SK-N-SH (cell line): ENCODE measurements at regions not wholly inside any gene's neighbourhood (a gene's known extent, or its start where the extent isn't known, plus 50 kb on each side); places are given as distances from the start of the nearest gene placed in this dataset.

Experiments used
- CTCF ChIA-PET: fragments of 300-600, 350-600 bp; formaldehyde crosslinking; extraction: SDS; loops from one replicate; lab custom pipeline; 2021; lab: Yijun Ruan, JAX
- POLR2A ChIA-PET: fragments of 350-600 bp; sonication (Branson Sonifier 250); formaldehyde crosslinking; extraction: SDS; loops from one replicate; lab custom pipeline; 2020; ENCODE audit warnings: antibody characterized with exemption, inconsistent platforms; lab: Yijun Ruan, JAX
- DNase-seq: peaks from one replicate; pipeline ENCODE4 v3.0.0; 2012
- H2AFZ ChIP-seq: fragments of 200-600 bp; sonication (generic); 2 replicates; pipeline ENCODE4 v1.8.1; 2016; ENCODE audit warnings: antibody characterized with exemption, mild to moderate bottlenecking, low read depth
- H3F3A ChIP-seq: fragments of 200-600 bp; sonication (generic); replicated peaks from 2 replicates; pipeline ENCODE3; 2016; ENCODE audit warnings: antibody characterized with exemption, mild to moderate bottlenecking; ENCODE audit not compliant: insufficient read depth
- H3K27ac ChIP-seq, 2 experiments: fragments of 200-500 bp in 1 of 2; fragments of 200-600 bp in 1 of 2; sonication (Bioruptor generic) in 1 of 2; sonication (generic), shearing (Covaris generic) in 1 of 2; 2 replicates each; pipeline versions ENCODE4 v1.5.1 to v1.6.1; 2014 to 2016; ENCODE audit warnings: low read depth in 2 of 2, inconsistent platforms in 1 of 2, low read length in 1 of 2, mild to moderate bottlenecking in 1 of 2, mixed read lengths in 1 of 2
- H3K27me3 ChIP-seq: fragments of 200-600 bp; sonication (generic), shearing (Covaris generic); 2 replicates; pipeline ENCODE4 v1.6.1; 2016; ENCODE audit warnings: mixed run types; ENCODE audit not compliant: insufficient read depth
- H3K36me3 ChIP-seq, 2 experiments: fragments of 200-500 bp in 1 of 2; fragments of 200-600 bp in 1 of 2; sonication (Bioruptor generic) in 1 of 2; sonication (generic) in 1 of 2; replicated peaks in 1 of 2; 2 replicates each; pipeline versions ENCODE3 to v1.5.1; 2014 to 2016; ENCODE audit warnings: low read length in 1 of 2, mild to moderate bottlenecking in 1 of 2; ENCODE audit not compliant: insufficient read depth in 2 of 2, control insufficient read depth in 1 of 2
- H3K4me1 ChIP-seq, 2 experiments: fragments of 200-500 bp in 1 of 2; fragments of 200-600 bp in 1 of 2; sonication (Bioruptor generic) in 1 of 2; sonication (generic), shearing (Covaris generic) in 1 of 2; 2 replicates each; pipeline versions ENCODE4 v1.5.1 to v1.6.1; 2014 to 2016; ENCODE audit warnings: low read depth in 1 of 2, low read length in 1 of 2, mixed run types in 1 of 2; ENCODE audit not compliant: insufficient read depth in 2 of 2, control insufficient read depth in 1 of 2
- H3K4me2 ChIP-seq: fragments of 200-600 bp; sonication (generic), shearing (Covaris generic); 2 replicates; pipeline ENCODE4 v1.6.1; 2017; ENCODE audit warnings: mixed run types
- H3K4me3 ChIP-seq, 2 experiments: fragments of 200-500 bp in 1 of 2; fragments of 200-600 bp in 1 of 2; sonication (Bioruptor generic) in 1 of 2; sonication (generic), shearing (Covaris generic) in 1 of 2; 2 replicates each; pipeline versions ENCODE4 v1.5.1 to v1.8.1; 2014 to 2016; ENCODE audit warnings: low read depth in 2 of 2, inconsistent platforms in 1 of 2, low read length in 1 of 2, mild to moderate bottlenecking in 1 of 2, mixed read lengths in 1 of 2, moderate library complexity in 1 of 2
- H3K79me2 ChIP-seq: fragments of 200-600 bp; sonication (generic); 2 replicates; pipeline ENCODE4 v1.8.1; 2017; ENCODE audit warnings: mild to moderate bottlenecking; ENCODE audit not compliant: insufficient read depth
- H3K9ac ChIP-seq: fragments of 200-600 bp; sonication (generic); 2 replicates; pipeline ENCODE4 v1.6.1; 2017; ENCODE audit warnings: mixed run types
- H3K9me2 ChIP-seq: fragments of 200-600 bp; sonication (generic); 2 replicates; pipeline ENCODE4 v1.6.1; 2017; ENCODE audit warnings: mixed run types
- H3K9me3 ChIP-seq: fragments of 200-600 bp; sonication (generic); 2 replicates; pipeline ENCODE4 v1.6.1; 2017; ENCODE audit warnings: mixed run types, mild to moderate bottlenecking, moderate library complexity
- H4K20me1 ChIP-seq: fragments of 200-600 bp; sonication (generic); 2 replicates; pipeline ENCODE4 v1.6.1; 2017; ENCODE audit warnings: mild to moderate bottlenecking, mixed run types; ENCODE audit not compliant: insufficient read depth
- ELF1 ChIP-seq: IDR thresholded peaks from 2 replicates; pipeline ENCODE4 v1.4.0; 2012
- EP300 ChIP-seq, 2 experiments: IDR thresholded peaks; 2 replicates each; pipeline versions ENCODE4 v1.4.0 to v1.6.1; 2012; ENCODE audit warnings: borderline replicate concordance in 1 of 2, low read depth in 1 of 2, low read length in 1 of 2
- FOSL2 ChIP-seq: IDR thresholded peaks from 2 replicates; pipeline ENCODE4 v1.4.0; 2012; ENCODE audit warnings: low read depth, mild to moderate bottlenecking, moderate library complexity, borderline replicate concordance
- FOXM1 ChIP-seq: IDR thresholded peaks from 2 replicates; pipeline ENCODE4 v1.4.0; 2012; ENCODE audit warnings: low read depth, mild to moderate bottlenecking
- GABPA ChIP-seq: IDR thresholded peaks from 2 replicates; pipeline ENCODE4 v1.4.0; 2012; ENCODE audit warnings: low read depth, mild to moderate bottlenecking
- GATA2 ChIP-seq: sonication (generic); formaldehyde crosslinking; IDR thresholded peaks from 2 replicates; pipeline ENCODE4 v1.5.0; 2020; ENCODE audit warnings: mild to moderate bottlenecking, missing genetic modification reagents
- JUND ChIP-seq: IDR thresholded peaks from 2 replicates; pipeline ENCODE4 v1.4.0; 2012
- MAX ChIP-seq: IDR thresholded peaks from 2 replicates; pipeline ENCODE4 v1.4.0; 2012; ENCODE audit warnings: low read depth
- MEF2A ChIP-seq: IDR thresholded peaks from 2 replicates; pipeline ENCODE4 v1.4.0; 2012; ENCODE audit warnings: low read depth, borderline replicate concordance
- MXI1 ChIP-seq: IDR thresholded peaks from 2 replicates; pipeline ENCODE4 v1.6.1; 2012; ENCODE audit warnings: mild to moderate bottlenecking, low read depth, low read length, improper control_type of control experiment
- NFIC ChIP-seq: IDR thresholded peaks from 2 replicates; pipeline ENCODE4 v1.4.0; 2012; ENCODE audit warnings: borderline replicate concordance
- RAD21 ChIP-seq: IDR thresholded peaks from 2 replicates; pipeline ENCODE4 v1.6.1; 2012; ENCODE audit warnings: mild to moderate bottlenecking, low read length
- RCOR1 ChIP-seq: fragments of 150-350 bp; IDR thresholded peaks from 2 replicates; pipeline ENCODE4 v1.6.1; 2017; ENCODE audit warnings: antibody characterized with exemption, low read length
- RFX5 ChIP-seq: IDR thresholded peaks from 2 replicates; pipeline ENCODE4 v1.6.1; 2012; ENCODE audit warnings: mild to moderate bottlenecking, improper control_type of control experiment, low read length
- RXRA ChIP-seq: IDR thresholded peaks from 2 replicates; pipeline ENCODE4 v1.4.0; 2012; ENCODE audit warnings: low read depth, mild to moderate bottlenecking, borderline replicate concordance
- SIN3A ChIP-seq: IDR thresholded peaks from 2 replicates; pipeline ENCODE4 v1.6.1; 2012; ENCODE audit warnings: low read depth, mild to moderate bottlenecking, low read length, moderate library complexity, borderline replicate concordance
- SMC3 ChIP-seq: IDR thresholded peaks from 2 replicates; pipeline ENCODE4 v1.6.1; 2012; ENCODE audit warnings: low read depth, low read length, improper control_type of control experiment
- TAF1 ChIP-seq: IDR thresholded peaks from 2 replicates; pipeline ENCODE4 v1.6.1; 2012; ENCODE audit warnings: low read depth, mild to moderate bottlenecking, low read length, moderate library complexity, borderline replicate concordance
- TCF12 ChIP-seq: IDR thresholded peaks from 2 replicates; pipeline ENCODE4 v1.4.0; 2012
- TEAD4 ChIP-seq: IDR thresholded peaks from 2 replicates; pipeline ENCODE4 v1.4.0; 2012; ENCODE audit warnings: mild to moderate bottlenecking, borderline replicate concordance; ENCODE audit not compliant: insufficient read depth
- USF1 ChIP-seq: IDR thresholded peaks from 2 replicates; pipeline ENCODE4 v1.4.0; 2012; ENCODE audit warnings: low read depth, borderline replicate concordance
- USF2 ChIP-seq: fragments of 150-350 bp; IDR thresholded peaks from 2 replicates; pipeline ENCODE4 v1.6.1; 2017; ENCODE audit warnings: antibody characterized with exemption, low read length, low read depth, borderline replicate concordance
- YY1 ChIP-seq: IDR thresholded peaks from 2 replicates; pipeline ENCODE4 v1.4.0; 2012; ENCODE audit warnings: low read depth, mild to moderate bottlenecking
- WGBS: methylation state at CpG from one replicate; pipeline ENCODE4 v1.1.6; 2017; ENCODE audit warnings: low lambda C conversion rate; 5-methylcytosine and 5-hydroxymethylcytosine counted together

GRCh38 chr22:48459859-48460823 is 1367.5 kb downstream of the BRD1 start:
- no peaks in the 10 kb centered on the region for H3K79me2 ChIP-seq
- H3K36me3 ChIP-seq = no peaks in the 10 kb centered on the region
- WGBS = 22% methylated on average over 15 of the region's 21 CpGs
- CTCF ChIA-PET = no interaction called here
- H3K4me1 ChIP-seq = no peaks in the 10 kb centered on the region
- no peak for DNase-seq
- no peak overlapping the region for H2AFZ ChIP-seq
- no peak overlapping the region for H3K4me3 ChIP-seq
- no peaks in the 10 kb centered on the region for H3K9me3 ChIP-seq
- no peak overlapping the region for H3K27ac ChIP-seq
- H3K9ac ChIP-seq = no peak overlapping the region
- H3K4me2 ChIP-seq = no peak overlapping the region
- POLR2A ChIA-PET = no interaction called here
- TF ChIP-seq TEAD4 (no peak), TAF1 (no peak), TCF12 (no peak), SMC3 (no peak), YY1 (no peak), FOXM1 (no peak), GATA2 (CRISPR knock-in tag) (no peak), FOSL2 (no peak), MEF2A (no peak), NFIC (no peak), USF2 (no peak), MAX (no peak), GABPA (no peak), JUND (no peak), MXI1 (no peak), SIN3A (no peak), ELF1 (no peak)
- TF ChIP-seq, all 33 proteins: peak for 0
- Histone ChIP-seq H3K27me3 (peaks cover 5% of the 10 kb centered on the region; the same call in 1 of the 2 replicates), H3K9me2 (no peaks in the 10 kb centered on the region), H3F3A (no peaks in the 10 kb centered on the region), H4K20me1 (no peaks in the 10 kb centered on the region)

- H4K20me1 ChIP-seq = no peaks in the 10 kb centered on the region
- H3K9me3 ChIP-seq = no peaks in the 10 kb centered on the region
- 10% methylated on average over 2 of the region's 6 CpGs for WGBS
- H3K4me3 ChIP-seq = no peak overlapping the region
- H3K27me3 ChIP-seq = peaks cover 5% of the 10 kb centered on the region; the same call in 1 of the 2 replicates
- no peaks in the 10 kb centered on the region for H3K36me3 ChIP-seq
- H3K9ac ChIP-seq = no peak overlapping the region
- CTCF ChIA-PET = no interaction called here
- H3K4me1 ChIP-seq = no peaks in the 10 kb centered on the region
- H3F3A ChIP-seq = no peaks in the 10 kb centered on the region
- DNase-seq = no peak
- H3K9me2 ChIP-seq = no peaks in the 10 kb centered on the region
- no peak overlapping the region for H3K27ac ChIP-seq
- H3K4me2 ChIP-seq = no peak overlapping the region
- no peaks in the 10 kb centered on the region for H3K79me2 ChIP-seq
- POLR2A ChIA-PET = no interaction called here
- no peak for TF ChIP-seq USF2
- no peak for TF ChIP-seq MEF2A
- TF ChIP-seq RFX5 = no peak
- TF ChIP-seq NFIC = no peak
- TF ChIP-seq USF1 = no peak
- TF ChIP-seq EP300 (IDR thresholded peaks at IDR 0.05; ENCODE audit: borderline replicate concordance in 1 of 2, low read depth in 1 of 2, low read length in 1 of 2) = no peak
- no peak for TF ChIP-seq MXI1
- TF ChIP-seq RXRA = no peak
- TF ChIP-seq RAD21 = no peak
- TF ChIP-seq RCOR1 = no peak
- no peak for TF ChIP-seq ELF1
- no peak for TF ChIP-seq SMC3
- no peak for TF ChIP-seq JUND
- TF ChIP-seq GATA2 (CRISPR knock-in tag) = no peak
- TF ChIP-seq MAX = no peak
- no peak for TF ChIP-seq TCF12
- TF ChIP-seq TAF1 = no peak
- H2AFZ ChIP-seq = no peak overlapping the region
These were observed 1368.4 kb downstream of the BRD1 start for GRCh38 chr22:48459259-48459658.
